ENCODE measurements at regions not wholly inside any gene's neighbourhood (a gene's known extent, or its start where the extent isn't known, plus 50 kb on each side); places are given as distances from the start of the nearest gene placed in this dataset.
"Not testable (repeated sequence)": the region's sequence is repeated elsewhere in the genome, so short reads cannot be mapped to it uniquely, and the experiment has no call there.

- TF ChIP-seq CTCF (IDR thresholded peaks at IDR 0.05; ENCODE audit: low read depth, low read length, missing control alignments): no peak
- H3K4me3 ChIP-seq (replicated peaks; ENCODE audit: low read depth, low read length): no peak overlapping the region
- DNase-seq (ENCODE audit: extremely low read depth, low read depth): no peak
Observed at GRCh38 chr3:104920512-104920911, 446.2 kb upstream of the ALCAM start.

GRCh38 chr3:104933972-104934371, 432.7 kb upstream of the ALCAM start:
- H3K4me3 ChIP-seq (replicated peaks; ENCODE audit: low read depth, low read length): no peak overlapping the region
- no peak for TF ChIP-seq CTCF (IDR thresholded peaks at IDR 0.05; ENCODE audit: low read depth, low read length, missing control alignments)
- no peak for DNase-seq (ENCODE audit: extremely low read depth, low read depth)

GRCh38 chr3:104935613-104936012, 431.1 kb upstream of the ALCAM start:
- no peak for DNase-seq (ENCODE audit: extremely low read depth, low read depth)
- no peak for TF ChIP-seq CTCF (IDR thresholded peaks at IDR 0.05; ENCODE audit: low read depth, low read length, missing control alignments)
- H3K4me3 ChIP-seq (replicated peaks; ENCODE audit: low read depth, low read length): no peak overlapping the region

GRCh38 chr3:104939196-104939595, 427.5 kb upstream of the ALCAM start:
- no peak overlapping the region for H3K4me3 ChIP-seq (replicated peaks; ENCODE audit: low read depth, low read length)
- no peak for TF ChIP-seq CTCF (IDR thresholded peaks at IDR 0.05; ENCODE audit: low read depth, low read length, missing control alignments)
- DNase-seq (ENCODE audit: extremely low read depth, low read depth): no peak

GRCh38 chr3:104941785-104942184, 424.9 kb upstream of the ALCAM start:
- H3K4me3 ChIP-seq (replicated peaks; ENCODE audit: low read depth, low read length): no peak overlapping the region
- DNase-seq (ENCODE audit: extremely low read depth, low read depth): no peak
- no peak for TF ChIP-seq CTCF (IDR thresholded peaks at IDR 0.05; ENCODE audit: low read depth, low read length, missing control alignments)

GRCh38 chr3:104943974-104944373, 422.7 kb upstream of the ALCAM start:
- DNase-seq (ENCODE audit: extremely low read depth, low read depth): no peak
- TF ChIP-seq CTCF (IDR thresholded peaks at IDR 0.05; ENCODE audit: low read depth, low read length, missing control alignments): no peak
- H3K4me3 ChIP-seq (replicated peaks; ENCODE audit: low read depth, low read length): no peak overlapping the region

GRCh38 chr3:104947943-104948342, 418.8 kb upstream of the ALCAM start:
- TF ChIP-seq CTCF (IDR thresholded peaks at IDR 0.05; ENCODE audit: low read depth, low read length, missing control alignments): no peak
- no peak for DNase-seq (ENCODE audit: extremely low read depth, low read depth)

GRCh38 chr3:104949810-104950209, 416.9 kb upstream of the ALCAM start:
- DNase-seq (ENCODE audit: extremely low read depth, low read depth); H3K4me3 ChIP-seq (replicated peaks; ENCODE audit: low read depth, low read length): not testable (repeated sequence)

More at GRCh38 chr3:104947943-104948342, 418.8 kb upstream of the ALCAM start:
- H3K4me3 ChIP-seq (replicated peaks; ENCODE audit: low read depth, low read length): no peak overlapping the region

Measured in HFF-Myc (cell line).